K562 (cell line): ENCODE measurements at regions not wholly inside any gene's neighbourhood (a gene's known extent, or its start where the extent isn't known, plus 50 kb on each side); places are given as distances from the start of the nearest gene placed in this dataset.

Experiments
- ATAC-seq: fragments of 200-7000 bp; cut with Tn5 transposase; 3 replicates; pipeline ENCODE4 v1.9.1; 2020; ENCODE audit warnings: moderate library complexity
- BruUV-seq: library from RNA; stranded (reverse); fragments of 400-500 nt; replicated peaks from 2 replicates; lab custom pipeline; 2021; lab: Mats Ljungman, UMichigan
- CTCF ChIA-PET: fragments of 300-600 bp; formaldehyde crosslinking; extraction: SDS; loops from one replicate; lab custom pipeline; 2021; ENCODE audit warnings: low intra/inter-chr PET ratio; lab: Yijun Ruan, JAX
- POLR2A ChIA-PET: fragments of 300-600, 350-650 bp; sonication (Branson Sonifier 250); formaldehyde crosslinking; extraction: SDS; loops from one replicate; lab custom pipeline; 2021; ENCODE audit warnings: antibody characterized with exemption, inconsistent platforms; lab: Yijun Ruan, JAX
- DNase-seq, 4 experiments: peaks; one replicate each; pipeline versions ENCODE4 v3.0.0 to v3.0.0-alpha.2; 2011 to 2018; ENCODE audit warnings: low spot score in 3 of 4, mixed read lengths in 3 of 4; ENCODE audit errors: extremely low read depth in 1 of 4
- FAIRE-seq: peaks from 2 replicates; lab custom pipeline; 2011; peaks lifted over from hg19 to GRCh38; lab: Jason Lieb, UNC
- H2AFZ ChIP-seq: 2 replicates; pipeline ENCODE4 v1.6.0; 2011; ENCODE audit warnings: low read depth, low read length, control low read depth, inconsistent platforms
- H3K27ac ChIP-seq: fragments of 200-600 bp; 3 replicates; pipeline ENCODE4 v1.8.0; 2011; ENCODE audit warnings: low read depth, mild to moderate bottlenecking, control low read depth, inconsistent platforms, low read length, moderate library complexity, mixed read lengths; ENCODE audit errors: extremely low read depth
- H3K27me3 ChIP-seq, 2 experiments: fragments of 300-600 bp in 1 of 2; 2 replicates in 1 of 2; 3 replicates in 1 of 2; pipeline versions ENCODE4 v1.6.0 to v1.8.0; 2011; ENCODE audit warnings: inconsistent platforms in 2 of 2, low read length in 2 of 2, mild to moderate bottlenecking in 1 of 2, mixed read lengths in 1 of 2, moderate library complexity in 1 of 2; ENCODE audit not compliant: control insufficient read depth in 2 of 2, insufficient read depth in 2 of 2
- H3K36me3 ChIP-seq: fragments of 300-600 bp; 3 replicates; pipeline ENCODE4 v1.8.0; 2011; ENCODE audit warnings: mild to moderate bottlenecking, low read length, inconsistent platforms; ENCODE audit not compliant: control insufficient read depth, insufficient read depth
- H3K4me1 ChIP-seq, 2 experiments: fragments of 200-600 bp in 1 of 2; replicated peaks in 1 of 2; 2 replicates in 1 of 2; 3 replicates in 1 of 2; pipeline versions ENCODE4 v1.5.1 to v1.8.0; 2011; ENCODE audit warnings: inconsistent platforms in 2 of 2, low read length in 2 of 2, mild to moderate bottlenecking in 1 of 2, mixed read lengths in 1 of 2, moderate library complexity in 1 of 2; ENCODE audit not compliant: control insufficient read depth in 2 of 2, insufficient read depth in 2 of 2
- H3K4me2 ChIP-seq: 2 replicates; pipeline ENCODE4 v1.6.1; 2011; ENCODE audit warnings: low read length, control low read depth, inconsistent platforms, mixed read lengths; ENCODE audit not compliant: insufficient read depth
- H3K4me3 ChIP-seq: fragments of 200-600 bp; sonication (generic), shearing (Covaris generic); 2 replicates; pipeline ENCODE4 v1.5.1; 2016; ENCODE audit warnings: control low read depth, inconsistent platforms
- H3K79me2 ChIP-seq: fragments of 200-600 bp; 3 replicates; pipeline ENCODE4 v1.8.0; 2011; ENCODE audit warnings: low read length, inconsistent platforms; ENCODE audit not compliant: control insufficient read depth, insufficient read depth
- H3K9ac ChIP-seq, 2 experiments: 2 replicates each; pipeline versions ENCODE4 v1.6.0 to v1.6.1; 2011; ENCODE audit warnings: low read depth in 2 of 2, low read length in 2 of 2, control low read depth in 1 of 2, inconsistent platforms in 1 of 2, mild to moderate bottlenecking in 1 of 2, mixed read lengths in 1 of 2; ENCODE audit not compliant: insufficient read depth in 1 of 2
- H3K9me1 ChIP-seq: one replicate; pipeline ENCODE4 v1.6.0; 2011; ENCODE audit warnings: inconsistent platforms, mild to moderate bottlenecking, low read length, moderate library complexity; ENCODE audit not compliant: control insufficient read depth, insufficient read depth
- H3K9me3 ChIP-seq: replicated peaks from 2 replicates; pipeline ENCODE4 v1.5.1; 2011; ENCODE audit warnings: low read depth, low read length, inconsistent platforms; ENCODE audit not compliant: control insufficient read depth, insufficient read depth
- H4K20me1 ChIP-seq: replicated peaks from 2 replicates; pipeline ENCODE4 v1.6.1; 2011; ENCODE audit warnings: low read length, inconsistent platforms, mixed read lengths; ENCODE audit not compliant: control insufficient read depth, insufficient read depth
- CBX1 ChIP-seq: sonication (generic); IDR thresholded peaks from 2 replicates; pipeline ENCODE4 v1.6.1; 2016; ENCODE audit warnings: antibody characterized with exemption, low read depth, mild to moderate bottlenecking
- HDAC3 ChIP-seq: fragments of 450-650 bp; IDR thresholded peaks from 2 replicates; pipeline ENCODE4 v1.6.1; 2018; ENCODE audit warnings: borderline replicate concordance, mild to moderate bottlenecking, moderate library complexity; ENCODE audit not compliant: partially characterized antibody
- ILF3 ChIP-seq: fragments of 450-650 bp; IDR thresholded peaks from 2 replicates; pipeline ENCODE4 v1.6.1; 2018; ENCODE audit warnings: antibody characterized with exemption, mild to moderate bottlenecking, moderate library complexity, borderline replicate concordance
- LEF1 ChIP-seq: fragments of 450-650 bp; IDR thresholded peaks from 2 replicates; pipeline ENCODE4 v1.6.1; 2016; ENCODE audit warnings: mild to moderate bottlenecking
- MCM3 ChIP-seq: fragments of 450-650 bp; IDR thresholded peaks from 2 replicates; pipeline ENCODE4 v1.6.1; 2016
- MYBL2 ChIP-seq, 2 experiments: fragments of 450-650 bp in 1 of 2; sonication (generic) in 1 of 2; formaldehyde crosslinking in 1 of 2; IDR thresholded peaks; 2 replicates each; pipeline versions ENCODE4 v1.6.1 to v1.8.1; 2017 to 2022; ENCODE audit warnings: borderline replicate concordance in 1 of 2, inconsistent platforms in 1 of 2, low read depth in 1 of 2, mild to moderate bottlenecking in 1 of 2, missing genetic modification reagents in 1 of 2, moderate library complexity in 1 of 2
- SMARCA4 ChIP-seq: fragments of 450-650 bp; IDR thresholded peaks from 2 replicates; pipeline ENCODE4 v1.6.1; 2016
- STAT5A ChIP-seq: IDR thresholded peaks from 2 replicates; pipeline ENCODE4 v1.6.1; 2012; ENCODE audit warnings: low read length, inconsistent platforms, borderline replicate concordance
- ZKSCAN3 ChIP-seq: fragments of 250-450 bp; sonication (Bioruptor Pico); IDR thresholded peaks from 2 replicates; pipeline ENCODE4 v1.4.0; 2020
- ZNF398 ChIP-seq: fragments of 250-450 bp; sonication (Bioruptor Pico); IDR thresholded peaks from 2 replicates; pipeline ENCODE4 v1.8.0; 2021; ENCODE audit warnings: moderate library complexity, mild to moderate bottlenecking, inconsistent platforms
- ZNF512 ChIP-seq: IDR thresholded peaks from 2 replicates; pipeline ENCODE4 v1.6.1; 2016; ENCODE audit warnings: missing genetic modification characterization, missing compliant biosample characterization
- ZNF561 ChIP-seq: fragments of 450-650 bp; formaldehyde crosslinking; conservative IDR thresholded peaks from 2 replicates; pipeline ENCODE4 v1.4.0; 2020; ENCODE audit warnings: mild to moderate bottlenecking, moderate library complexity
- WGBS: fragments of 100-300 bp; shearing (Covaris generic); methylation state at CpG from one replicate; pipeline ENCODE4 v1.1.6; 2016; ENCODE audit warnings: low coverage, mixed read lengths; ENCODE audit not compliant: insufficient coverage; ENCODE audit errors: missing lambda C conversion rate; 5-methylcytosine and 5-hydroxymethylcytosine counted together
- in situ Hi-C: fragments of 300-500 bp; cut with MboI; formaldehyde crosslinking; loops from 4 replicates; pipeline ENCODE4 v1.15.0; 2018; ENCODE audit warnings: inconsistent platforms, mixed read lengths
- intact Hi-C: fragments of 100-400 bp; cut with micrococcal nuclease; formaldehyde crosslinking; loops from 2 replicates; pipeline ENCODE4 v1.14.2; 2022

DNA sequence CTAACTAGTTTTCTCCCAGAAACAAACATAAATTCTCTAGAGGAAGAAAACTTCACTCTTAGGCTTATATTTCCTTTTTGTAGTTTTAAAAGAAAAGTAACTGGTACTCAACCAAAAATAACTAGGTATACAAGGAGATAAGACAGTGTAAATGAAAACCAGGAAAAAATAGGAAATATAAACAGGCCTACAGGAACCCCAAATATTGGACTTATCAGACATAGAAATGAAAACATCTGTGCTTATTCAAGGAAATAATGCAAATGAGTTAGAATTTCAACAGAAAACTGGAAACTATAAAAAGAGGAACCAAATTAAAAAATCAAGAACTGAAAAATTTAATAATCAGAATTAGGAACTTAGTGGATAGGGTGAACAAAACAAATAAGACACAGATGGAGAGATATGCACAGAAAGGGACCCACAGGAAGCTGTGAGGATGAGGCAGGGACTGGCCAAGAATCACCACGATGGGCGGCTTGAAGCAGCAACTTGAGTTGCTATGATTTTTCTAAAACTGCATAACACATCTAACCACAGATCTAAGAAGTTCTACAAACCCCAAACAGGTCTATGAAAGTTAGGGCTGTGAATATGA is 67.5 kb upstream of the ACTRT2 start:
- ATAC-seq (no peak), DNase-seq (no peak), FAIRE-seq (no peak)
- Histone ChIP-seq H3K9me1 (no peaks in the 10 kb centered on the region), H3K9ac (no peak overlapping the region), H3K79me2 (no peaks in the 10 kb centered on the region), H3K27me3 (peaks cover 6 to 20% of the 10 kb centered on the region in 2 experiments; a peak in 3 of 5 replicates), H4K20me1 (no peaks in the 10 kb centered on the region), H2AFZ (no peak overlapping the region), H3K4me3 (no peak overlapping the region), H3K36me3 (no peaks in the 10 kb centered on the region), H3K4me1 (no peaks in the 10 kb centered on the region), H3K9me3 (no peaks in the 10 kb centered on the region; the same call in 1 of the 2 replicates), H3K27ac (no peak overlapping the region), H3K4me2 (no peak overlapping the region)
- ChIA-PET CTCF (no interaction called here), POLR2A (no interaction called here)
- 0% methylated on average over 2 of the region's 2 CpGs for WGBS
- in situ Hi-C loops = no loop called here
- BruUV-seq = no TSS peak
- intact Hi-C loops = no loop called here
- TF ChIP-seq HDAC3 = no peak
- TF ChIP-seq LEF1 = no peak
- TF ChIP-seq ILF3 = no peak
- TF ChIP-seq ZNF512 = no peak
- no peak for TF ChIP-seq ZKSCAN3 (CRISPR knock-in tag)
- no peak for TF ChIP-seq MYBL2 (IDR thresholded peaks at IDR 0.05; ENCODE audit: low read depth)
- no peak for TF ChIP-seq MYBL2 (CRISPR knock-in tag; IDR thresholded peaks at IDR 0.05; ENCODE audit: borderline replicate concordance)
- no peak for TF ChIP-seq ZNF561 (CRISPR knock-in tag)
- no peak for TF ChIP-seq STAT5A
- TF ChIP-seq CBX1 = no peak
- TF ChIP-seq SMARCA4 = no peak
- no peak for TF ChIP-seq MCM3
- no peak for TF ChIP-seq ZNF398 (CRISPR knock-in tag)
